Cardiac fibroblast (primary cell): ENCODE measurements at regions not wholly inside any gene's neighbourhood (a gene's known extent, or its start where the extent isn't known, plus 50 kb on each side); places are given as distances from the start of the nearest gene placed in this dataset.
A peak's percentile ranks its signal among the peaks of the same experiment; 100 is the strongest.

Experiments
- DNase-seq, 2 donors: peaks; one replicate each; pipeline versions ENCODE4 v3.0.0 to v3.0.0-alpha.2; 2010; ENCODE audit warnings: low read depth in 2 of 2
- H3K4me3 ChIP-seq, 2 donors: replicated peaks in 1 of 2; 1 replicate in 1 of 2; 2 replicates in 1 of 2; pipeline ENCODE4 v1.5.1; 2011; ENCODE audit warnings: low read depth in 2 of 2, low read length in 2 of 2, mild to moderate bottlenecking in 2 of 2, moderate library complexity in 1 of 2
- CTCF ChIP-seq: IDR thresholded peaks from one replicate; pipeline ENCODE4 v1.5.1; 2011; ENCODE audit warnings: low read depth, mild to moderate bottlenecking, low read length, inconsistent platforms

GRCh38 chr6:99130897-99131873 is 183.4 kb upstream of the FBXL4 start:
- no peak for DNase-seq
- H3K4me3 ChIP-seq: no peak overlapping the region
- TF ChIP-seq CTCF: no peak

- H3K4me3 ChIP-seq: no peak overlapping the region
- no peak for TF ChIP-seq CTCF
- no peak for DNase-seq
Observed at GRCh38 chr6:99129835-99130234, 182.1 kb upstream of the FBXL4 start.

GRCh38 chr6:99121748-99122147 is 174.0 kb upstream of the FBXL4 start:
- no peak for TF ChIP-seq CTCF
- no peak overlapping the region for H3K4me3 ChIP-seq
- no peak for DNase-seq

GRCh38 chr6:99120641-99121040 is 172.9 kb upstream of the FBXL4 start:
- DNase-seq: no peak
- no peak overlapping the region for H3K4me3 ChIP-seq

GRCh38 chr6:99119109-99120031 is 171.6 kb upstream of the FBXL4 start:
- peak; percentile 47 to 60 for DNase-seq
- H3K4me3 ChIP-seq: no peak overlapping the region
- peak; percentile 61 for TF ChIP-seq CTCF

More at GRCh38 chr6:99120641-99121040, 172.9 kb upstream of the FBXL4 start:
- TF ChIP-seq CTCF: no peak

GRCh38 chr6:99114769-99115406 is 167.1 kb upstream of the FBXL4 start:
- TF ChIP-seq CTCF: no peak
- DNase-seq: no peak
- no peak overlapping the region for H3K4me3 ChIP-seq
